Tibial artery (tissue), 4 donors: ENCODE measurements at regions not wholly inside any gene's neighbourhood (a gene's known extent, or its start where the extent isn't known, plus 50 kb on each side); places are given as distances from the start of the nearest gene placed in this dataset.

Source experiments
- DNase-seq, 2 donors: peaks; one replicate each; pipeline ENCODE4 v3.0.0-alpha.2; 2019
- H3K27ac ChIP-seq, 2 donors: fragments of 200-600 bp; sonication (generic) in 1 of 2; 1 replicate in 1 of 2; 2 replicates in 1 of 2; pipeline ENCODE4 v1.5.1; 2018 to 2019; ENCODE audit warnings: mild to moderate bottlenecking in 1 of 2
- H3K27me3 ChIP-seq, 2 donors: fragments of 200-600 bp; sonication (generic) in 1 of 2; one replicate each; pipeline versions ENCODE4 v1.5.1 to v1.6.0; 2016 to 2019
- H3K36me3 ChIP-seq, 3 donors: fragments of 200-600 bp; sonication (generic) in 2 of 3; one replicate each; pipeline ENCODE4 v1.5.1; 2016 to 2019; ENCODE audit warnings: mild to moderate bottlenecking in 2 of 3
- H3K4me1 ChIP-seq, 4 donors: fragments of 200-600 bp; sonication (generic) in 2 of 4; 1 replicate in 3 of 4; 2 replicates in 1 of 4; pipeline ENCODE4 v1.5.1; 2016 to 2019
- H3K4me3 ChIP-seq, 2 donors: fragments of 200-600 bp; sonication (generic) in 1 of 2; 1 replicate in 1 of 2; 2 replicates in 1 of 2; pipeline ENCODE4 v1.5.1; 2018 to 2019; ENCODE audit warnings: mild to moderate bottlenecking in 2 of 2
- H3K9me3 ChIP-seq, 3 donors: fragments of 200-600 bp; sonication (generic) in 1 of 3; one replicate each; pipeline ENCODE4 v1.5.1; 2016 to 2019
- CTCF ChIP-seq, 2 experiments: fragments of 200-600 bp in 1 of 2; fragments of 450-650 bp in 1 of 2; IDR thresholded peaks; one replicate each; pipeline ENCODE4 v1.5.1; 2017 to 2019; ENCODE audit warnings: antibody characterized with exemption in 2 of 2, mild to moderate bottlenecking in 1 of 2, moderate library complexity in 1 of 2
- intact Hi-C: fragments of 100-400 bp; cut with DNase I; formaldehyde crosslinking; loops from one replicate; pipeline ENCODE4 v1.15.0; 2023; ENCODE audit warnings: low total_unique reads

- Histone ChIP-seq H3K27me3 (no peaks in the 10 kb centered on the region), H3K4me3 (no peak overlapping the region), H3K9me3 (no peaks in the 10 kb centered on the region), H3K36me3 (no peaks in the 10 kb centered on the region), H3K4me1 (no peaks in the 10 kb centered on the region), H3K27ac (no peak overlapping the region)
- no peak for DNase-seq
- no peak for TF ChIP-seq CTCF (IDR thresholded peaks at IDR 0.05)
- intact Hi-C loops, result no loop called here
Measured at GRCh38 chr12:18939051-18939450, 190.5 kb upstream of the PLEKHA5 start.

- no peaks in the 10 kb centered on the region for H3K9me3 ChIP-seq
- no peaks in the 10 kb centered on the region for H3K4me1 ChIP-seq
- H3K27ac ChIP-seq, result no peak overlapping the region
- H3K4me3 ChIP-seq, result no peak overlapping the region
- no peaks in the 10 kb centered on the region for H3K36me3 ChIP-seq
- H3K27me3 ChIP-seq, result no peaks in the 10 kb centered on the region
- no peak for DNase-seq
- TF ChIP-seq CTCF (IDR thresholded peaks at IDR 0.05), result no peak
- intact Hi-C loops, result no loop called here
Measured at GRCh38 chr12:18942669-18943068, 186.9 kb upstream of the PLEKHA5 start.

GRCh38 chr12:18943200-18943599, 186.3 kb upstream of the PLEKHA5 start:
- H3K36me3 ChIP-seq, result no peaks in the 10 kb centered on the region
- no peak for TF ChIP-seq CTCF (IDR thresholded peaks at IDR 0.05)

GRCh38 chr12:18946106-18946505, 183.4 kb upstream of the PLEKHA5 start:
- no peak overlapping the region for H3K4me3 ChIP-seq
- H3K27ac ChIP-seq, result no peak overlapping the region
- TF ChIP-seq CTCF (IDR thresholded peaks at IDR 0.05), result no peak
- no peaks in the 10 kb centered on the region for H3K4me1 ChIP-seq
- no peak for DNase-seq
- H3K36me3 ChIP-seq, result no peaks in the 10 kb centered on the region
- no peaks in the 10 kb centered on the region for H3K27me3 ChIP-seq
- no peaks in the 10 kb centered on the region for H3K9me3 ChIP-seq
- intact Hi-C loops, result no loop called here

More at GRCh38 chr12:18943200-18943599, 186.3 kb upstream of the PLEKHA5 start:
- no peaks in the 10 kb centered on the region for H3K27me3 ChIP-seq
- no peaks in the 10 kb centered on the region for H3K9me3 ChIP-seq
- H3K4me1 ChIP-seq, result no peaks in the 10 kb centered on the region
- no peak overlapping the region for H3K4me3 ChIP-seq
- no peak overlapping the region for H3K27ac ChIP-seq
- no peak for DNase-seq
- intact Hi-C loops, result no loop called here

GRCh38 chr12:18951218-18951617, 178.3 kb upstream of the PLEKHA5 start:
- H3K36me3 ChIP-seq, result no peaks in the 10 kb centered on the region
- no peak overlapping the region for H3K4me3 ChIP-seq
- H3K9me3 ChIP-seq, result no peaks in the 10 kb centered on the region
- H3K27me3 ChIP-seq, result no peaks in the 10 kb centered on the region
- H3K4me1 ChIP-seq, result no peaks in the 10 kb centered on the region
- H3K27ac ChIP-seq, result no peak overlapping the region
- no peak for TF ChIP-seq CTCF (IDR thresholded peaks at IDR 0.05)
- intact Hi-C loops, result no loop called here
- no peak for DNase-seq

GRCh38 chr12:18953505-18953904, 176.0 kb upstream of the PLEKHA5 start:
- H3K4me1 ChIP-seq, result no peaks in the 10 kb centered on the region
- H3K9me3 ChIP-seq, result no peaks in the 10 kb centered on the region
- no peaks in the 10 kb centered on the region for H3K27me3 ChIP-seq
- no peaks in the 10 kb centered on the region for H3K36me3 ChIP-seq
- intact Hi-C loops, result no loop called here
- H3K27ac ChIP-seq, result no peak overlapping the region
- no peak for TF ChIP-seq CTCF (IDR thresholded peaks at IDR 0.05)
- DNase-seq, result no peak
- no peak overlapping the region for H3K4me3 ChIP-seq
